ENCODE measurements at regions not wholly inside any gene's neighbourhood (a gene's known extent, or its start where the extent isn't known, plus 50 kb on each side); places are given as distances from the start of the nearest gene placed in this dataset.
A peak's percentile ranks its signal among the peaks of the same experiment; 100 is the strongest.

DNA sequence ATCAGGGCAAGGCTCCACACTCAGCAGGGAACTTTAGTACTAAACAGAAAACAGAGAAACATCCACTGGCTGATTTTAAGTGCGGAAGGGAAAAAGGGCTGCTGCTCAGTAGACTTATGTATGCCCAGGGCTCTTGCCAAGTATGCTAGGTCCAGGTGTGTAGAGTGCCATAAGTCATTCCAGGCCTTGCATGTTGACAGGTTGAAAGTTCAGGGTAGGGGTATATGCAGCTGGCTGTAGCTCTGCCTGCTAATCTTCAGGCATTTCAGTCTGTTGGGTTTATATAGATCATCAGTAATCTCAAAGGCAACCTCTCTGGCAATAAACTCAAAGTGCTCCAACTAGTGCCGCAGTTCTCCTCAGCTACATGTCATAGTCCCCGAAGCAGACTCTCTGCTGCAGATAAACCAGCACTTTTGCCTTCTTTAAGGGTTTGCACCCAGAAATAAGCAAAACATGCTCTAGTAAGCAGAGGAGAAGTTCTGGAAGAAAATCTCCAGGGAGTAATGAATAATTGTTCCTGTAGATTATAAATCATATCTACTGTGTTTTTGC, 134.9 kb upstream of the GRIA3 start:
- TF ChIP-seq EZH2phosphoT487 (IDR thresholded peaks at IDR 0.05; ENCODE audit: low read depth, severe bottlenecking, unreplicated experiment) (no peak), EZH2 (IDR thresholded peaks at IDR 0.05; ENCODE audit: borderline replicate concordance) (no peak)
- TF ChIP-seq, protein P1, sequence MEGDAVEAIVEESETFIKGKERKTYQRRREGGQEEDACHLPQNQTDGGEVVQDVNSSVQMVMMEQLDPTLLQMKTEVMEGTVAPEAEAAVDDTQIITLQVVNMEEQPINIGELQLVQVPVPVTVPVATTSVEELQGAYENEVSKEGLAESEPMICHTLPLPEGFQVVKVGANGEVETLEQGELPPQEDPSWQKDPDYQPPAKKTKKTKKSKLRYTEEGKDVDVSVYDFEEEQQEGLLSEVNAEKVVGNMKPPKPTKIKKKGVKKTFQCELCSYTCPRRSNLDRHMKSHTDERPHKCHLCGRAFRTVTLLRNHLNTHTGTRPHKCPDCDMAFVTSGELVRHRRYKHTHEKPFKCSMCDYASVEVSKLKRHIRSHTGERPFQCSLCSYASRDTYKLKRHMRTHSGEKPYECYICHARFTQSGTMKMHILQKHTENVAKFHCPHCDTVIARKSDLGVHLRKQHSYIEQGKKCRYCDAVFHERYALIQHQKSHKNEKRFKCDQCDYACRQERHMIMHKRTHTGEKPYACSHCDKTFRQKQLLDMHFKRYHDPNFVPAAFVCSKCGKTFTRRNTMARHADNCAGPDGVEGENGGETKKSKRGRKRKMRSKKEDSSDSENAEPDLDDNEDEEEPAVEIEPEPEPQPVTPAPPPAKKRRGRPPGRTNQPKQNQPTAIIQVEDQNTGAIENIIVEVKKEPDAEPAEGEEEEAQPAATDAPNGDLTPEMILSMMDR (IDR thresholded peaks at IDR 0.05; ENCODE audit: poor library complexity) = no peak
- DNase-seq (ENCODE audit: low spot score) = peak; percentile 4
- Histone ChIP-seq H3K4me3 (no peak overlapping the region), H3K36me3 (replicated peaks; ENCODE audit: insufficient read depth, low read depth) (no peaks in the 10 kb centered on the region), H3K4me1 (ENCODE audit: insufficient read depth) (no peaks in the 10 kb centered on the region), H3K79me2 (no peaks in the 10 kb centered on the region), H4K20me1 (ENCODE audit: insufficient read depth, poor library complexity, severe bottlenecking) (no peaks in the 10 kb centered on the region), H3K4me2 (no peak overlapping the region), H3K27me3 (no peaks in the 10 kb centered on the region), H3K9me2 (replicated peaks; ENCODE audit: insufficient read depth) (no peaks in the 10 kb centered on the region), H3K9me3 (ENCODE audit: low read depth) (no peaks in the 10 kb centered on the region), H3K27ac (no peak overlapping the region), H2AFZ (no peak overlapping the region)
- 52% methylated on average over 3 of the region's 3 CpGs for WGBS (ENCODE audit: low lambda C conversion rate, missing lambda C conversion rate)

DNA sequence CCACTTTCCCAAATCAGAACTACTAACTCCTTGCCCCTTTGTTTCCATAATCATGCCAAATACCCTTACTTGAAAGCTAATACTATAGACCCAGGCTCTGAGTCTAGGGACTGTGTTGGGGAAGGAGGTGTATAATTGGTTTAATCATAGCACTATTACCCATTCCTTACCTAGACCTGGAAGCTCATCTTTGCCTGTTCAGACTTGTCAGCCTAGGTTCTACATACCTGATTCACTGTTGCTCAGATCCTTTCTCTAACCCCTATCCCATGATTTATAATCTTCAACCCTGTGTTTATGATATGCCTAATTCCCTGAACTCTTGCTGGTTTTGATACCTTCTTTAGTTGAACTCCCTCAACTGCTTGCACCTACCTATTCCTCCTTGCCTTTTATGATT, 123.1 kb upstream of the GRIA3 start:
- H3K9me2 ChIP-seq (replicated peaks; ENCODE audit: insufficient read depth) = no peaks in the 10 kb centered on the region
- H2AFZ ChIP-seq = no peak overlapping the region
- H3K4me3 ChIP-seq = no peak overlapping the region
- no peaks in the 10 kb centered on the region for H3K36me3 ChIP-seq (replicated peaks; ENCODE audit: insufficient read depth, low read depth)
- DNase-seq (ENCODE audit: low spot score) = no peak
- H3K79me2 ChIP-seq = no peaks in the 10 kb centered on the region
- H3K27me3 ChIP-seq = no peaks in the 10 kb centered on the region
- H4K20me1 ChIP-seq (ENCODE audit: insufficient read depth, poor library complexity, severe bottlenecking) = no peaks in the 10 kb centered on the region
- H3K27ac ChIP-seq = no peak overlapping the region
- no peaks in the 10 kb centered on the region for H3K9me3 ChIP-seq (ENCODE audit: low read depth)
- H3K4me1 ChIP-seq (ENCODE audit: insufficient read depth) = no peaks in the 10 kb centered on the region
- TF ChIP-seq EZH2 (IDR thresholded peaks at IDR 0.05; ENCODE audit: borderline replicate concordance) (no peak), EZH2phosphoT487 (IDR thresholded peaks at IDR 0.05; ENCODE audit: low read depth, severe bottlenecking, unreplicated experiment) (no peak)
- TF ChIP-seq, protein P1 (IDR thresholded peaks at IDR 0.05; ENCODE audit: poor library complexity) = no peak
- H3K4me2 ChIP-seq = no peak overlapping the region

DNA sequence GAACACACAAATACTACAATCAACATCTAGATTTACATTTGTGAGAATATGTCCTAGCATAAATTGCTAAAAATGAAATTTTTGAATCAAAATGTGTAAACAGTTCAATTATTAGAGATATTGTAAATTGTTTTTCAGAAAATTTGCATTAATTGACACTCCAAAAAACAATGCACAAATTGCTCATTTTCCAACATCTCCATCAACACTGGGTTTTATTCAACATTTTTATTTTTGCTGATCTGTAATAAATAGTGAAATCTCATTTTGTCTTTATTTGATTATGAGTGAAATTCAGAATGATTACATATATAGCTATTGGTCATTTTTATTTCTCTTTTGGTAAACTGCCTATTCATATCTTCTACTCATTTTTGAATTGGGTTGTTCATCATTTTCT, 120.0 kb upstream of the GRIA3 start:
- no peaks in the 10 kb centered on the region for H3K36me3 ChIP-seq (replicated peaks; ENCODE audit: insufficient read depth, low read depth)
- no peaks in the 10 kb centered on the region for H3K4me1 ChIP-seq (ENCODE audit: insufficient read depth)
- no peak overlapping the region for H2AFZ ChIP-seq
- no peak for TF ChIP-seq EZH2 (IDR thresholded peaks at IDR 0.05; ENCODE audit: borderline replicate concordance)
- no peak overlapping the region for H3K4me3 ChIP-seq
- DNase-seq (ENCODE audit: low spot score) = no peak
- H3K9me2 ChIP-seq (replicated peaks; ENCODE audit: insufficient read depth) = no peaks in the 10 kb centered on the region
- no peaks in the 10 kb centered on the region for H4K20me1 ChIP-seq (ENCODE audit: insufficient read depth, poor library complexity, severe bottlenecking)
- H3K79me2 ChIP-seq = no peaks in the 10 kb centered on the region
- H3K27ac ChIP-seq = no peak overlapping the region
- no peaks in the 10 kb centered on the region for H3K9me3 ChIP-seq (ENCODE audit: low read depth)
- H3K27me3 ChIP-seq = no peaks in the 10 kb centered on the region
- H3K4me2 ChIP-seq = no peak overlapping the region

DNA sequence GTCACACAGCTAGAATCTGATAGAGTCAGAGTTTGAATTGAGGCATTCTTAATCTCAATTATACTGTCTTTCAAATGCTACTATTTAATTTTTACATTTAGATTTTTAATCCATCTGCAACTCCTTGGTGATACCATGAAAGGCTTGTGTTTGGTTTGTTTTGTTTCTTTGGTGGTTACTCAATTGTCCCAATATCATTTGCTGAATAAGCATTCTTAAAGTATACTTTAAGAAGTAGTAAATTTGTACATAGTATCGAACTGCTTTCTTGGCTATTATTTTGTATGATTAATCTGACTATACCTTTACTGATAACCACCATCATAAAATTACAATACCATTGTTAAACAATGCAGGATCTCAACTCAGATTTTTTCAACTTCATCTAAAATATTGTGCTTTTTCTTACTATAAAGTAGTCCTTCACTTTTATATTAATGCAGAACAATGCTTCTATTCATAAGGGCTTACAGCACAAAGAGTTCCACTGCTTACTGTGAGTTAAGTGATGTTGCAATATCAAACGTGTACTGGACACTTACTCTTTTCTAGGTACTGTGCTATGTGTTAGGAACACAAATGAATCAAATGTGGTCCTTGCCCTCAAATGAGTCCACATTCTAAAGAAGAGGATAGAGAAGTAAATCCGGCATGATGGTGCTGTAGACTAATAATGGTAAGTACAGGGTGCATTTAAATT, 111.2 kb upstream of the GRIA3 start:
- Histone ChIP-seq H3K4me1 (ENCODE audit: insufficient read depth) (peaks cover 2% of the 10 kb centered on the region), H3K36me3 (replicated peaks; ENCODE audit: insufficient read depth, low read depth) (no peaks in the 10 kb centered on the region), H4K20me1 (ENCODE audit: insufficient read depth, poor library complexity, severe bottlenecking) (no peaks in the 10 kb centered on the region), H3K27me3 (no peaks in the 10 kb centered on the region), H3K9me3 (ENCODE audit: low read depth) (no peaks in the 10 kb centered on the region), H3K79me2 (no peaks in the 10 kb centered on the region), H3K4me3 (no peak overlapping the region), H3K27ac (no peak overlapping the region), H3K9me2 (replicated peaks; ENCODE audit: insufficient read depth) (no peaks in the 10 kb centered on the region), H2AFZ (no peak overlapping the region), H3K4me2 (no peak overlapping the region)
- TF ChIP-seq EZH2 (IDR thresholded peaks at IDR 0.05; ENCODE audit: borderline replicate concordance) (no peak), EZH2phosphoT487 (IDR thresholded peaks at IDR 0.05; ENCODE audit: low read depth, severe bottlenecking, unreplicated experiment) (no peak)
- TF ChIP-seq, protein P1 (IDR thresholded peaks at IDR 0.05; ENCODE audit: poor library complexity) = no peak
- DNase-seq (ENCODE audit: low spot score) = no peak
- WGBS (ENCODE audit: low lambda C conversion rate, missing lambda C conversion rate) = 66% methylated on average over 3 of the region's 3 CpGs

All from hepatocyte (in vitro differentiated cells).